ENCODE measurements at regions not wholly inside any gene's neighbourhood (a gene's known extent, or its start where the extent isn't known, plus 50 kb on each side); places are given as distances from the start of the nearest gene placed in this dataset.

- Histone ChIP-seq H3F3A (ENCODE audit: insufficient read depth, low read length) (no peaks in the 10 kb centered on the region), H2AFZ (ENCODE audit: low read length) (no peak overlapping the region), H3K79me2 (ENCODE audit: low read length) (no peaks in the 10 kb centered on the region), H3K36me3 (replicated peaks; ENCODE audit: insufficient read depth, low read length) (no peaks in the 10 kb centered on the region), H3K27ac (ENCODE audit: low read length) (no peak overlapping the region), H3K4me2 (ENCODE audit: low read depth, low read length) (no peak overlapping the region), H3K9me2 (replicated peaks; ENCODE audit: insufficient read depth, low read length) (no peaks in the 10 kb centered on the region), H3K4me1 (ENCODE audit: low read length) (no peaks in the 10 kb centered on the region), H4K20me1 (ENCODE audit: insufficient read depth, low read length) (no peaks in the 10 kb centered on the region), H3K27me3 (replicated peaks; ENCODE audit: insufficient read depth, low read length) (no peaks in the 10 kb centered on the region), H3K9me3 (replicated peaks; ENCODE audit: insufficient read depth, low read length) (no peaks in the 10 kb centered on the region), H3K9ac (ENCODE audit: low read length) (no peak overlapping the region), H3K4me3 (ENCODE audit: low read length) (no peak overlapping the region)
- DNase-seq: no peak
- TF ChIP-seq CTCF (IDR thresholded peaks at IDR 0.05; ENCODE audit: low read length): no peak
- TF ChIP-seq EZH2phosphoT487 (IDR thresholded peaks at IDR 0.05; ENCODE audit: low read length): no peak
- TF ChIP-seq EZH2 (optimal IDR thresholded peaks at IDR 0.05; ENCODE audit: low read depth, low read length): no peak
These were observed 381.7 kb downstream of the CD83 start for GRCh38 chr6:14499309-14499708.

DNA sequence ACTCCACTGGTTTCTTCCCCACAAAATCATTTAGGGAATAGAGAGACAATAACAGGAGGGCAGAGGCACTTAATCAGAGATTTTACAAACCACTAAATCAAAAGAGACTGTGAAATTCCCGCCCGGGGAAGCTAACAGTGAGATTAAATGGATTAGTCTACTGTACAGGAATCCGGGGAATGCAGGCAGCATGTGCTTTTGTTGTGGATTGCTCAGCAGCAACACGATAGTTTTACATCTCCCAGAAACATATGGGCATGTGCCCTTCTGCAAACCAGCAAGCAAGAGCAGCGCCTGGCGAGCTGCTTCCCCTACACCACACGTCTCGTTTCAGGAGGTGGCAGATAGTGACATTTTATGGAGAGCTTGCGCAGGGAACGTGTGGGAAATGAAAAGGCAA is 382.3 kb downstream of the CD83 start:
- Histone ChIP-seq H3K9me3 (replicated peaks; ENCODE audit: insufficient read depth, low read length) (no peaks in the 10 kb centered on the region), H3K36me3 (replicated peaks; ENCODE audit: insufficient read depth, low read length) (no peaks in the 10 kb centered on the region), H4K20me1 (ENCODE audit: insufficient read depth, low read length) (no peaks in the 10 kb centered on the region), H2AFZ (ENCODE audit: low read length) (no peak overlapping the region), H3K4me2 (ENCODE audit: low read depth, low read length) (no peak overlapping the region), H3K4me1 (ENCODE audit: low read length) (no peaks in the 10 kb centered on the region), H3K9me2 (replicated peaks; ENCODE audit: insufficient read depth, low read length) (no peaks in the 10 kb centered on the region), H3K9ac (ENCODE audit: low read length) (no peak overlapping the region), H3K27ac (ENCODE audit: low read length) (no peak overlapping the region), H3F3A (ENCODE audit: insufficient read depth, low read length) (no peaks in the 10 kb centered on the region), H3K27me3 (replicated peaks; ENCODE audit: insufficient read depth, low read length) (no peaks in the 10 kb centered on the region), H3K79me2 (ENCODE audit: low read length) (no peaks in the 10 kb centered on the region), H3K4me3 (ENCODE audit: low read length) (no peak overlapping the region)
- no peak for TF ChIP-seq CTCF (IDR thresholded peaks at IDR 0.05; ENCODE audit: low read length)
- TF ChIP-seq EZH2 (optimal IDR thresholded peaks at IDR 0.05; ENCODE audit: low read depth, low read length): no peak
- no peak for TF ChIP-seq EZH2phosphoT487 (IDR thresholded peaks at IDR 0.05; ENCODE audit: low read length)
- no peak for DNase-seq

DNA sequence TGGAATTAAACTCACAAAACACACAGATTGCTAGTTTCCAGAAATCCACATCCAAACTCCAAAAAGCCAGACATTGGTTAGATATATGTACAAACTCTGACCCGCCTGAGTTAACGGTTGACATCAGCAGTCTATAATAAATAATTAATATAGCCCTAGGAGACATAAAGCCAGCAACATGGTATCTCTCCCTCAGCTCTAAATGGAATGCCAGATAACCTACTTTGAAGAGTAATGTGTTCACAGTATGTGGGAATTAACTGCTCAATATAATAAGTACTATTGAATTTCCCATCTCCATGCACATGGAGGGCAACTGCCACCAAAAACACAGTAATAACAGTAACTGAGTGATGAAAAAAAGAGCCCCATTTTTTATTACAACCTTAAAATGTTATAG is 383.2 kb downstream of the CD83 start:
- no peaks in the 10 kb centered on the region for H3F3A ChIP-seq (ENCODE audit: insufficient read depth, low read length)
- no peak overlapping the region for H3K4me2 ChIP-seq (ENCODE audit: low read depth, low read length)
- H3K79me2 ChIP-seq (ENCODE audit: low read length): no peaks in the 10 kb centered on the region
- no peaks in the 10 kb centered on the region for H3K36me3 ChIP-seq (replicated peaks; ENCODE audit: insufficient read depth, low read length)
- H3K9me2 ChIP-seq (replicated peaks; ENCODE audit: insufficient read depth, low read length): no peaks in the 10 kb centered on the region
- TF ChIP-seq EZH2phosphoT487 (IDR thresholded peaks at IDR 0.05; ENCODE audit: low read length) (no peak), CTCF (IDR thresholded peaks at IDR 0.05; ENCODE audit: low read length) (no peak)
- no peak for DNase-seq
- no peaks in the 10 kb centered on the region for H3K27me3 ChIP-seq (replicated peaks; ENCODE audit: insufficient read depth, low read length)
- H3K9ac ChIP-seq (ENCODE audit: low read length): no peak overlapping the region
- no peaks in the 10 kb centered on the region for H4K20me1 ChIP-seq (ENCODE audit: insufficient read depth, low read length)
- no peaks in the 10 kb centered on the region for H3K4me1 ChIP-seq (ENCODE audit: low read length)
- no peak overlapping the region for H3K27ac ChIP-seq (ENCODE audit: low read length)
- H2AFZ ChIP-seq (ENCODE audit: low read length): no peak overlapping the region
- H3K4me3 ChIP-seq (ENCODE audit: low read length): no peak overlapping the region
- H3K9me3 ChIP-seq (replicated peaks; ENCODE audit: insufficient read depth, low read length): no peaks in the 10 kb centered on the region

Data from MM.1S (cell line).